GM21447 (cell line): ENCODE measurements at regions not wholly inside any gene's neighbourhood (a gene's known extent, or its start where the extent isn't known, plus 50 kb on each side); places are given as distances from the start of the nearest gene placed in this dataset.

Experiments used
- ATAC-seq: cut with Tn5 transposase; IDR thresholded peaks from one replicate; pipeline ENCODE4 v1.9.1; 2021; ENCODE audit not compliant: unreplicated experiment

DNA sequence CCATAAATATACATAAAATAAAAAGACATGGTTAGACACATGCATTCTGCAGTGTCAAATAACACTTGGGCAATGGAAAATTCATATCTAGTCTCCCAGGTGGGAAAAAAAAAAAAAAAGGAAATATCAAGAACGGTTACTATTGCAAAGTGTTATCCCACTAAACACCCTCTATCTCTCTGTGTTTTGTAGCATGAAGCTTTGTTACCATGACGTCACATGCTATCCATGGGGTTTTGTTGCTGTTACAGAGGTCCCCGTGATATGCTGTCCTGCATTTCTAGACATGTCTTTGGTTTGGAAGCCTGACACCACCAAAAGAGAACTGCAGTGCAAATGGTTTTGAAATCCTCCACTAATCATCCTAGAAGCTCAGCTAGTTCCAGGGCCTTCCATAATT lies 50.7 kb upstream of the TLR3 start:
- no peak for ATAC-seq

- no peak for ATAC-seq
These were observed 50.2 kb upstream of the TLR3 start for GRCh38 chr4:186018784-186019183.
